ENCODE measurements at regions not wholly inside any gene's neighbourhood (a gene's known extent, or its start where the extent isn't known, plus 50 kb on each side); places are given as distances from the start of the nearest gene placed in this dataset.
"Not testable (repeated sequence)": the region's sequence is repeated elsewhere in the genome, so short reads cannot be mapped to it uniquely, and the experiment has no call there.

- DNase-seq (ENCODE audit: low read depth); H3K4me3 ChIP-seq (ENCODE audit: low read depth, low read length); POLR2A ChIA-PET; H3K36me3 ChIP-seq (ENCODE audit: control insufficient read depth, insufficient read depth, low read length); CTCF ChIA-PET; H3K27me3 ChIP-seq (ENCODE audit: control insufficient read depth, insufficient read depth, low read length): not testable (repeated sequence)
Measured at GRCh38 chrX:63173841-63174718, 177.1 kb downstream of the SPIN4 start.

- H3K4me3 ChIP-seq (ENCODE audit: low read depth, low read length); DNase-seq (ENCODE audit: low read depth); H3K36me3 ChIP-seq (ENCODE audit: control insufficient read depth, insufficient read depth, low read length); POLR2A ChIA-PET; H3K27me3 ChIP-seq (ENCODE audit: control insufficient read depth, insufficient read depth, low read length); CTCF ChIA-PET: not testable (repeated sequence)
Measured at GRCh38 chrX:63169416-63169815, 181.7 kb downstream of the SPIN4 start.

GRCh38 chrX:63168949-63169348 is 182.2 kb downstream of the SPIN4 start:
- DNase-seq (ENCODE audit: low read depth); H3K4me3 ChIP-seq (ENCODE audit: low read depth, low read length); H3K36me3 ChIP-seq (ENCODE audit: control insufficient read depth, insufficient read depth, low read length); POLR2A ChIA-PET; CTCF ChIA-PET; H3K27me3 ChIP-seq (ENCODE audit: control insufficient read depth, insufficient read depth, low read length): not testable (repeated sequence)

GRCh38 chrX:63167002-63167401 is 184.1 kb downstream of the SPIN4 start:
- POLR2A ChIA-PET; H3K27me3 ChIP-seq (ENCODE audit: control insufficient read depth, insufficient read depth, low read length); CTCF ChIA-PET: not testable (repeated sequence)

GRCh38 chrX:63160994-63161393 is 190.1 kb downstream of the SPIN4 start:
- POLR2A ChIA-PET; H3K27me3 ChIP-seq (ENCODE audit: control insufficient read depth, insufficient read depth, low read length); CTCF ChIA-PET; H3K36me3 ChIP-seq (ENCODE audit: control insufficient read depth, insufficient read depth, low read length); DNase-seq (ENCODE audit: low read depth); H3K4me3 ChIP-seq (ENCODE audit: low read depth, low read length): not testable (repeated sequence)

More at GRCh38 chrX:63167002-63167401, 184.1 kb downstream of the SPIN4 start:
- DNase-seq (ENCODE audit: low read depth); H3K4me3 ChIP-seq (ENCODE audit: low read depth, low read length); H3K36me3 ChIP-seq (ENCODE audit: control insufficient read depth, insufficient read depth, low read length): not testable (repeated sequence)

GRCh38 chrX:63160340-63160739 is 190.8 kb downstream of the SPIN4 start:
- POLR2A ChIA-PET; H3K4me3 ChIP-seq (ENCODE audit: low read depth, low read length); H3K27me3 ChIP-seq (ENCODE audit: control insufficient read depth, insufficient read depth, low read length); DNase-seq (ENCODE audit: low read depth); CTCF ChIA-PET; H3K36me3 ChIP-seq (ENCODE audit: control insufficient read depth, insufficient read depth, low read length): not testable (repeated sequence)

- H3K27me3 ChIP-seq (ENCODE audit: control insufficient read depth, insufficient read depth, low read length); CTCF ChIA-PET; DNase-seq (ENCODE audit: low read depth): not testable (repeated sequence)
Measured at GRCh38 chrX:63145526-63145925, 205.6 kb downstream of the SPIN4 start.

GRCh38 chrX:63142588-63142987 is 208.5 kb downstream of the SPIN4 start:
- H3K4me3 ChIP-seq (ENCODE audit: low read depth, low read length); POLR2A ChIA-PET; DNase-seq (ENCODE audit: low read depth); CTCF ChIA-PET; H3K36me3 ChIP-seq (ENCODE audit: control insufficient read depth, insufficient read depth, low read length); H3K27me3 ChIP-seq (ENCODE audit: control insufficient read depth, insufficient read depth, low read length): not testable (repeated sequence)

More at GRCh38 chrX:63145526-63145925, 205.6 kb downstream of the SPIN4 start:
- POLR2A ChIA-PET; H3K36me3 ChIP-seq (ENCODE audit: control insufficient read depth, insufficient read depth, low read length); H3K4me3 ChIP-seq (ENCODE audit: low read depth, low read length): not testable (repeated sequence)

- H3K36me3 ChIP-seq (ENCODE audit: control insufficient read depth, insufficient read depth, low read length); CTCF ChIA-PET; H3K27me3 ChIP-seq (ENCODE audit: control insufficient read depth, insufficient read depth, low read length); POLR2A ChIA-PET; H3K4me3 ChIP-seq (ENCODE audit: low read depth, low read length); DNase-seq (ENCODE audit: low read depth): not testable (repeated sequence)
Measured at GRCh38 chrX:63135859-63136258, 215.3 kb downstream of the SPIN4 start.

GRCh38 chrX:63128509-63128908 is 222.6 kb downstream of the SPIN4 start:
- H3K27me3 ChIP-seq (ENCODE audit: control insufficient read depth, insufficient read depth, low read length): no peaks in the 10 kb centered on the region
- POLR2A ChIA-PET: no interaction called here
- no peak for DNase-seq (ENCODE audit: low read depth)
- H3K4me3 ChIP-seq (ENCODE audit: low read depth, low read length): no peak overlapping the region
- H3K36me3 ChIP-seq (ENCODE audit: control insufficient read depth, insufficient read depth, low read length): no peaks in the 10 kb centered on the region
- CTCF ChIA-PET: no interaction called here
- TF ChIP-seq CTCF (IDR thresholded peaks at IDR 0.05; ENCODE audit: insufficient read depth, low read depth, low read length): peak; percentile 28; the same call in 1 of the 2 replicates
